ENCODE measurements at regions not wholly inside any gene's neighbourhood (a gene's known extent, or its start where the extent isn't known, plus 50 kb on each side); places are given as distances from the start of the nearest gene placed in this dataset.

- Histone ChIP-seq H3K4me3 (ENCODE audit: control insufficient read depth in 2 of 3, extremely low read depth in 1 of 3, insufficient read depth in 2 of 3, low read depth in 1 of 3, low read length in 3 of 3) (no peak overlapping the region), H3K9ac (ENCODE audit: control insufficient read depth, extremely low read depth, insufficient read depth, low read length) (no peak overlapping the region), H3K9me1 (ENCODE audit: control insufficient read depth, extremely low read depth, insufficient read depth, low read length) (no peaks in the 10 kb centered on the region), H3K4me1 (ENCODE audit: control insufficient read depth, extremely low read depth, insufficient read depth, low read length) (no peaks in the 10 kb centered on the region), H3K27ac (ENCODE audit: control insufficient read depth, insufficient read depth, low read length) (no peak overlapping the region), H3K27me3 (ENCODE audit: control insufficient read depth, extremely low read depth, insufficient read depth, low read length) (no peaks in the 10 kb centered on the region), H3K9me3 (ENCODE audit: control insufficient read depth, low read depth, low read length) (peaks cover 2% of the 10 kb centered on the region), H2AFZ (ENCODE audit: control insufficient read depth, low read length) (no peak overlapping the region), H3K36me3 (ENCODE audit: control insufficient read depth in 2 of 2, extremely low read depth in 1 of 2, insufficient read depth in 2 of 2, low read length in 2 of 2) (no peaks in the 10 kb centered on the region), H3K4me2 (ENCODE audit: control insufficient read depth, extremely low read depth, insufficient read depth, low read depth, low read length) (no peak overlapping the region), H4K20me1 (ENCODE audit: control insufficient read depth, extremely low read depth, insufficient read depth, low read length) (no peaks in the 10 kb centered on the region), H3K79me2 (ENCODE audit: control insufficient read depth, insufficient read depth, low read length) (no peaks in the 10 kb centered on the region)
- DNase-seq (ENCODE audit: low read depth, low spot score) (no peak), FAIRE-seq (no peak)
- dilution Hi-C loops (cut with MboI; ENCODE audit: extremely low pct_ligation_motif_present, low sequenced_read_pairs): no loop called here
- TF ChIP-seq CTCF (optimal IDR thresholded peaks at IDR 0.05 in 1 of 3, IDR thresholded peaks at IDR 0.05 in 1 of 3, conservative IDR thresholded peaks at IDR 0.05 in 1 of 3; ENCODE audit: extremely low read depth in 1 of 3, insufficient read depth in 2 of 3, low read length in 3 of 3) (no peak), EZH2 (IDR thresholded peaks at IDR 0.05; ENCODE audit: low read length) (no peak)
Measured at GRCh38 chr13:21875116-21875515, 204.2 kb downstream of the FGF9 start.

- H3K9ac ChIP-seq (ENCODE audit: control insufficient read depth, extremely low read depth, insufficient read depth, low read length): no peak overlapping the region
- H4K20me1 ChIP-seq (ENCODE audit: control insufficient read depth, extremely low read depth, insufficient read depth, low read length): no peaks in the 10 kb centered on the region
- dilution Hi-C loops (cut with MboI; ENCODE audit: extremely low pct_ligation_motif_present, low sequenced_read_pairs): no loop called here
- no peaks in the 10 kb centered on the region for H3K4me1 ChIP-seq (ENCODE audit: control insufficient read depth, extremely low read depth, insufficient read depth, low read length)
- H2AFZ ChIP-seq (ENCODE audit: control insufficient read depth, low read length): no peak overlapping the region
- H3K9me1 ChIP-seq (ENCODE audit: control insufficient read depth, extremely low read depth, insufficient read depth, low read length): no peaks in the 10 kb centered on the region
- DNase-seq (ENCODE audit: low read depth, low spot score) (no peak), FAIRE-seq (no peak)
- no peaks in the 10 kb centered on the region for H3K27me3 ChIP-seq (ENCODE audit: control insufficient read depth, extremely low read depth, insufficient read depth, low read length)
- H3K4me2 ChIP-seq (ENCODE audit: control insufficient read depth, extremely low read depth, insufficient read depth, low read depth, low read length): no peak overlapping the region
- no peaks in the 10 kb centered on the region for H3K79me2 ChIP-seq (ENCODE audit: control insufficient read depth, insufficient read depth, low read length)
- TF ChIP-seq EZH2 (IDR thresholded peaks at IDR 0.05; ENCODE audit: low read length): no peak
- no peak for TF ChIP-seq CTCF (optimal IDR thresholded peaks at IDR 0.05 in 1 of 3, IDR thresholded peaks at IDR 0.05 in 1 of 3, conservative IDR thresholded peaks at IDR 0.05 in 1 of 3; ENCODE audit: extremely low read depth in 1 of 3, insufficient read depth in 2 of 3, low read length in 3 of 3)
- H3K4me3 ChIP-seq (ENCODE audit: control insufficient read depth in 2 of 3, extremely low read depth in 1 of 3, insufficient read depth in 2 of 3, low read depth in 1 of 3, low read length in 3 of 3): no peak overlapping the region
- H3K27ac ChIP-seq (ENCODE audit: control insufficient read depth, insufficient read depth, low read length): no peak overlapping the region
- H3K9me3 ChIP-seq (ENCODE audit: control insufficient read depth, low read depth, low read length): peaks cover 2% of the 10 kb centered on the region
- no peaks in the 10 kb centered on the region for H3K36me3 ChIP-seq (ENCODE audit: control insufficient read depth in 2 of 2, extremely low read depth in 1 of 2, insufficient read depth in 2 of 2, low read length in 2 of 2)
Measured at GRCh38 chr13:21879263-21879914, 208.5 kb downstream of the FGF9 start.

All from keratinocyte (primary cell).